ENCODE measurements at regions not wholly inside any gene's neighbourhood (a gene's known extent, or its start where the extent isn't known, plus 50 kb on each side); places are given as distances from the start of the nearest gene placed in this dataset.

DNA sequence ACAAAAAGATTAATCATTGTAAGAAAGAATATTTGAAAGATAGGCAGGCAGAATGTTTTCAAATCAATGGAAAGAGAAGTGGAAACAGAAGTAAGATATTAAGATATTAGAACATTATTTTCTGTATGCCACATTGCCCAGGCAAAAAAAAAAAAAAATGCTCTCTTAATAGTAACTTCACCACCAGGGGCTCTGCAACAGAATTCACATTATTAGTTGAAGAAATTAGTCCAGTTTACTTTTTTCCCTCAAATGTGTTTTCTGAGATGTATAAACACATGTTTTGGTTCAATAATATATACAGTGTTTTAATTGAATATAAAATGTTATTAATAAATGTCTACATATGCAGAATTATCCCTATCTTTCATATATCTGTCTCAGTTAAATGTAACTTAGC is 78.0 kb upstream of the ADAD1 start:
- no peaks in the 10 kb centered on the region for H3K79me2 ChIP-seq
- no peaks in the 10 kb centered on the region for H3K9me3 ChIP-seq (ENCODE audit: low read depth)
- no peaks in the 10 kb centered on the region for H4K20me1 ChIP-seq (ENCODE audit: insufficient read depth, poor library complexity, severe bottlenecking)
- DNase-seq (ENCODE audit: low spot score) = no peak
- no peak overlapping the region for H3K4me3 ChIP-seq
- no peak overlapping the region for H2AFZ ChIP-seq
- no peak for TF ChIP-seq EZH2phosphoT487 (IDR thresholded peaks at IDR 0.05; ENCODE audit: low read depth, severe bottlenecking, unreplicated experiment)
- TF ChIP-seq, protein P1, sequence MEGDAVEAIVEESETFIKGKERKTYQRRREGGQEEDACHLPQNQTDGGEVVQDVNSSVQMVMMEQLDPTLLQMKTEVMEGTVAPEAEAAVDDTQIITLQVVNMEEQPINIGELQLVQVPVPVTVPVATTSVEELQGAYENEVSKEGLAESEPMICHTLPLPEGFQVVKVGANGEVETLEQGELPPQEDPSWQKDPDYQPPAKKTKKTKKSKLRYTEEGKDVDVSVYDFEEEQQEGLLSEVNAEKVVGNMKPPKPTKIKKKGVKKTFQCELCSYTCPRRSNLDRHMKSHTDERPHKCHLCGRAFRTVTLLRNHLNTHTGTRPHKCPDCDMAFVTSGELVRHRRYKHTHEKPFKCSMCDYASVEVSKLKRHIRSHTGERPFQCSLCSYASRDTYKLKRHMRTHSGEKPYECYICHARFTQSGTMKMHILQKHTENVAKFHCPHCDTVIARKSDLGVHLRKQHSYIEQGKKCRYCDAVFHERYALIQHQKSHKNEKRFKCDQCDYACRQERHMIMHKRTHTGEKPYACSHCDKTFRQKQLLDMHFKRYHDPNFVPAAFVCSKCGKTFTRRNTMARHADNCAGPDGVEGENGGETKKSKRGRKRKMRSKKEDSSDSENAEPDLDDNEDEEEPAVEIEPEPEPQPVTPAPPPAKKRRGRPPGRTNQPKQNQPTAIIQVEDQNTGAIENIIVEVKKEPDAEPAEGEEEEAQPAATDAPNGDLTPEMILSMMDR (IDR thresholded peaks at IDR 0.05; ENCODE audit: poor library complexity) = peak; percentile 7
- no peak overlapping the region for H3K27ac ChIP-seq
- no peak overlapping the region for H3K4me2 ChIP-seq
- no peaks in the 10 kb centered on the region for H3K4me1 ChIP-seq (ENCODE audit: insufficient read depth)
- no peaks in the 10 kb centered on the region for H3K9me2 ChIP-seq (replicated peaks; ENCODE audit: insufficient read depth)
- no peaks in the 10 kb centered on the region for H3K36me3 ChIP-seq (replicated peaks; ENCODE audit: insufficient read depth, low read depth)
- no peaks in the 10 kb centered on the region for H3K27me3 ChIP-seq

DNA sequence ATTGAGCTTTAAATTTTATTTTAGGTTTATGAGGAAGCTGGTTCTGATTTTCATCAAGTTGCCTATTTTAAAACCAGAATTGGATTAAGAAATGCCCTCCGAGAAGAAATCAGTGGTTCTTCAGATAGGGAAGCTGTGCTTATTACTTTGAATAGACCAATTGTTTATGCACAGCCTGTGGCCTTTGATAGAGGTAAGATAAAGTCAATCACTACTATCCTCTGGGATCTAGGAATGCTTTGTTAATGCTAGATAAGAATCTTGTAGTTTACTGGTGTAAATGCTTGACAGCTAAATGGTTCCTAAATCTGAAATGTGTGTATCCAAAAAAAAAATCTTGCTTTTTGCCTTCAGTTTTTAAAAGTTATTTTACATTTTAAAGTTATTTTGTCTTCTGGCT is 73.0 kb upstream of the ADAD1 start:
- Histone ChIP-seq H3K36me3 (replicated peaks; ENCODE audit: insufficient read depth, low read depth) (no peaks in the 10 kb centered on the region), H3K79me2 (no peaks in the 10 kb centered on the region), H3K9me3 (ENCODE audit: low read depth) (no peaks in the 10 kb centered on the region), H3K4me1 (ENCODE audit: insufficient read depth) (no peaks in the 10 kb centered on the region), H3K27ac (no peak overlapping the region), H3K4me3 (no peak overlapping the region), H3K9me2 (replicated peaks; ENCODE audit: insufficient read depth) (no peaks in the 10 kb centered on the region), H3K4me2 (no peak overlapping the region), H3K27me3 (no peaks in the 10 kb centered on the region), H2AFZ (no peak overlapping the region), H4K20me1 (ENCODE audit: insufficient read depth, poor library complexity, severe bottlenecking) (no peaks in the 10 kb centered on the region)
- 33% methylated on average over 1 of the region's 1 CpG for WGBS (ENCODE audit: low lambda C conversion rate, missing lambda C conversion rate)
- TF ChIP-seq EZH2 (IDR thresholded peaks at IDR 0.05; ENCODE audit: borderline replicate concordance) (no peak), EZH2phosphoT487 (IDR thresholded peaks at IDR 0.05; ENCODE audit: low read depth, severe bottlenecking, unreplicated experiment) (no peak)
- TF ChIP-seq, protein P1 (IDR thresholded peaks at IDR 0.05; ENCODE audit: poor library complexity) = no peak
- no peak for DNase-seq (ENCODE audit: low spot score)

DNA sequence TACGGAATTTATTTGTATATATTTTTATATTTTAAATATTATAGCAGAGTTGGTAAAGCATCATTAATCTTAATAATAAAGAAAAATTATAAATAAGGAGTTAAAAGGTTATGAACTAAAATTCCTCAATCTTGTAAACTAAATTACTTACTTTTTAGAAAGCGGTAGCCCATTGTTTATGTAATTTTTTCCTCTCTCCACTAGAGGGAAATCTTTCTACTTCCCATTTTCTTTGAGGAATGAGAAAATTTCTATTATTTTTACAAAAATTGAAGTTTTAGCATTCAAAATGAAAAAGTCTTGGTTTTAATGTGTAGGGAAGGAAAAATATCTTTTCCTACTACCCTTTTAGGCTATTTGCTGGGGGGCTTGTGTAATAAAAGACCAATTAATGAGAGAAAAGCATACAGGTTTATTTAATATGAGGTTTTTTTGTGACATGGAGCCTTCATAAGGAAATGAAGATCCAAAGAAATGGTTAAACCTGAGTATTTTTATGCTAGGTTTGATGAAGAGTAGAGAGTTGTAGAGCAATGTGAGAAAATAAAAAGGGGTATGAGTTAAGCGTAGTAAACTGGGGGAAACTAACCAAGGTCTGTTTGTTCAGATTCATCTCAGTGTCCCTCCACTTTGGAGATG is 68.7 kb upstream of the ADAD1 start:
- Histone ChIP-seq H3K27ac (no peak overlapping the region), H3K79me2 (no peaks in the 10 kb centered on the region), H3K36me3 (replicated peaks; ENCODE audit: insufficient read depth, low read depth) (no peaks in the 10 kb centered on the region), H3K9me3 (ENCODE audit: low read depth) (no peaks in the 10 kb centered on the region), H3K4me1 (ENCODE audit: insufficient read depth) (no peaks in the 10 kb centered on the region), H3K9me2 (replicated peaks; ENCODE audit: insufficient read depth) (no peaks in the 10 kb centered on the region), H2AFZ (no peak overlapping the region), H3K4me3 (no peak overlapping the region), H3K27me3 (no peaks in the 10 kb centered on the region), H4K20me1 (ENCODE audit: insufficient read depth, poor library complexity, severe bottlenecking) (no peaks in the 10 kb centered on the region), H3K4me2 (no peak overlapping the region)
- no peak for DNase-seq (ENCODE audit: low spot score)
- TF ChIP-seq, protein P1 (IDR thresholded peaks at IDR 0.05; ENCODE audit: poor library complexity) = peak; percentile 67
- TF ChIP-seq EZH2 (IDR thresholded peaks at IDR 0.05; ENCODE audit: borderline replicate concordance) = no peak
- WGBS (ENCODE audit: low lambda C conversion rate, missing lambda C conversion rate) = 84% methylated on average over 3 of the region's 3 CpGs
